Panc1 (cell line): ENCODE measurements at regions not wholly inside any gene's neighbourhood (a gene's known extent, or its start where the extent isn't known, plus 50 kb on each side); places are given as distances from the start of the nearest gene placed in this dataset.

Experiments used
- ATAC-seq: fragments of 200-7000 bp; cut with Tn5 transposase; 2 replicates; pipeline ENCODE4 v1.9.1; 2020; ENCODE audit warnings: mild to moderate bottlenecking, moderate library complexity
- BruUV-seq: library from RNA; stranded (reverse); fragments of 400-500 nt; replicated peaks from 2 replicates; lab custom pipeline; 2021; lab: Mats Ljungman, UMichigan
- CTCF ChIA-PET: fragments of 300-600 bp; sonication (Branson Sonifier 250); formaldehyde crosslinking; loops from one replicate; lab custom pipeline; 2022; ENCODE audit warnings: antibody characterized with exemption; lab: Charles Lee
- POLR2A ChIA-PET: fragments of 300-600 bp; sonication (Branson Sonifier 250); formaldehyde crosslinking; loops from one replicate; lab custom pipeline; 2022; ENCODE audit warnings: antibody characterized with exemption; lab: Charles Lee
- DNase-seq: peaks from one replicate; pipeline ENCODE4 v3.0.0-alpha.2; 2010; ENCODE audit warnings: low read depth, low spot score
- H3K27ac ChIP-seq: 2 replicates; pipeline ENCODE4 v1.5.1; 2011; ENCODE audit warnings: mild to moderate bottlenecking, low read length, inconsistent platforms
- H3K27me3 ChIP-seq: fragments of 200-500 bp; sonication (Bioruptor generic); 2 replicates; pipeline ENCODE4 v1.6.0; 2014; ENCODE audit warnings: low read length, inconsistent platforms; ENCODE audit not compliant: control insufficient read depth, insufficient read depth
- H3K36me3 ChIP-seq: fragments of 200-500 bp; sonication (Bioruptor generic); 2 replicates; pipeline ENCODE4 v1.5.1; 2014; ENCODE audit warnings: inconsistent platforms, mild to moderate bottlenecking, low read length, moderate library complexity; ENCODE audit not compliant: control insufficient read depth, insufficient read depth
- H3K4me1 ChIP-seq: 2 replicates; pipeline ENCODE4 v1.5.1; 2011; ENCODE audit warnings: inconsistent platforms, mild to moderate bottlenecking, low read length, moderate library complexity; ENCODE audit not compliant: control insufficient read depth, insufficient read depth
- H3K4me3 ChIP-seq, 2 experiments: 2 replicates each; pipeline ENCODE4 v1.5.1; 2011 to 2012; ENCODE audit warnings: low read depth in 2 of 2, low read length in 2 of 2, mild to moderate bottlenecking in 2 of 2, inconsistent platforms in 1 of 2, moderate library complexity in 1 of 2
- H3K9me3 ChIP-seq: fragments of 200-500 bp; sonication (Bioruptor generic); 2 replicates; pipeline ENCODE4 v1.5.1; 2014; ENCODE audit warnings: low read depth, mild to moderate bottlenecking, inconsistent platforms, low read length, moderate library complexity; ENCODE audit not compliant: control insufficient read depth, insufficient read depth
- POLR2AphosphoS5 ChIP-seq: IDR thresholded peaks from 2 replicates; pipeline ENCODE4 v1.6.1; 2012; ENCODE audit warnings: mild to moderate bottlenecking, low read depth, low read length, moderate library complexity
- SIN3A ChIP-seq: IDR thresholded peaks from 2 replicates; pipeline ENCODE4 v1.6.1; 2012; ENCODE audit warnings: low read depth, mild to moderate bottlenecking, low read length, moderate library complexity, borderline replicate concordance; ENCODE audit not compliant: insufficient read depth
- TCF7L2 ChIP-seq: IDR thresholded peaks from 2 replicates; pipeline ENCODE4 v1.6.1; 2011; ENCODE audit warnings: mild to moderate bottlenecking, low read depth, low read length, inconsistent platforms
- in situ Hi-C: cut with HindIII; loops from 2 replicates; pipeline ENCODE4 v1.10.0; 2016; ENCODE audit warnings: low sequenced_read_pairs, low pct_unique_long_range_greater_than_20kb
- intact Hi-C: fragments of 100-400 bp; cut with micrococcal nuclease; formaldehyde crosslinking; loops from one replicate; pipeline ENCODE4 v1.10.0; 2022; ENCODE audit not compliant: unreplicated experiment
- TF ChIP-seq, protein P1 (sequence below): fragments of 450-650 bp; IDR thresholded peaks from 2 replicates; pipeline ENCODE4 v1.5.1; 2017; ENCODE audit warnings: mild to moderate bottlenecking
- TF ChIP-seq, protein P2 (sequence below), 2 experiments: IDR thresholded peaks; 2 replicates each; pipeline ENCODE4 v1.6.1; 2011 to 2012; ENCODE audit warnings: low read depth in 2 of 2, control low read depth in 1 of 2, low read length in 1 of 2, mild to moderate bottlenecking in 1 of 2, moderate library complexity in 1 of 2; ENCODE audit not compliant: insufficient read depth in 1 of 2

DNA sequence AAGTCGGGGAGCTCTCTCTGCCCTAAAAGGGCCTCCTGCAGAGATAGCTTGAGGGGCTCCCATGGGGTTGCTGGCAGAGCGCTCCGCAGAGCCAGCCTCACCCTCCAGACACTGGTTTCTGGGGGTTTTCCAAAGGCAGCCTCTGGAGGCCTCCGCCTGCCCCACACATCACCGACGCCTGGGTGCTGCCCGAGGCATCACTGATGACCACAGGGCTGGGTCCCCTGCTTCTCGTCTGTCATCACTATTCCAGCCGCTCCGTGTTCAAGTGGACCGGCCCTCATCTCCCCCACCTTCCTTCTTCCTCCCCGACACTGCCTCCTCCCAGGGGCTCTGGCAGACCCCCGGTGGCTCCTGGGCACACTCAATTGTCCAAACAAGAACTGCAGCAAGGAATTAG, 64.1 kb upstream of the IRX4 start:
- Histone ChIP-seq H3K27me3 (peaks cover 19% of the 10 kb centered on the region), H3K4me3 (no peak overlapping the region), H3K27ac (no peak overlapping the region), H3K36me3 (no peaks in the 10 kb centered on the region), H3K9me3 (no peaks in the 10 kb centered on the region), H3K4me1 (no peaks in the 10 kb centered on the region)
- POLR2A ChIA-PET, result no interaction called here
- TF ChIP-seq, protein P1, sequence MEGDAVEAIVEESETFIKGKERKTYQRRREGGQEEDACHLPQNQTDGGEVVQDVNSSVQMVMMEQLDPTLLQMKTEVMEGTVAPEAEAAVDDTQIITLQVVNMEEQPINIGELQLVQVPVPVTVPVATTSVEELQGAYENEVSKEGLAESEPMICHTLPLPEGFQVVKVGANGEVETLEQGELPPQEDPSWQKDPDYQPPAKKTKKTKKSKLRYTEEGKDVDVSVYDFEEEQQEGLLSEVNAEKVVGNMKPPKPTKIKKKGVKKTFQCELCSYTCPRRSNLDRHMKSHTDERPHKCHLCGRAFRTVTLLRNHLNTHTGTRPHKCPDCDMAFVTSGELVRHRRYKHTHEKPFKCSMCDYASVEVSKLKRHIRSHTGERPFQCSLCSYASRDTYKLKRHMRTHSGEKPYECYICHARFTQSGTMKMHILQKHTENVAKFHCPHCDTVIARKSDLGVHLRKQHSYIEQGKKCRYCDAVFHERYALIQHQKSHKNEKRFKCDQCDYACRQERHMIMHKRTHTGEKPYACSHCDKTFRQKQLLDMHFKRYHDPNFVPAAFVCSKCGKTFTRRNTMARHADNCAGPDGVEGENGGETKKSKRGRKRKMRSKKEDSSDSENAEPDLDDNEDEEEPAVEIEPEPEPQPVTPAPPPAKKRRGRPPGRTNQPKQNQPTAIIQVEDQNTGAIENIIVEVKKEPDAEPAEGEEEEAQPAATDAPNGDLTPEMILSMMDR, result no peak
- no peak for ATAC-seq
- CTCF ChIA-PET, result no interaction called here
- no peak for DNase-seq
- no TSS peak for BruUV-seq
- in situ Hi-C loops, result no loop called here
- intact Hi-C loops, result no loop called here

DNA sequence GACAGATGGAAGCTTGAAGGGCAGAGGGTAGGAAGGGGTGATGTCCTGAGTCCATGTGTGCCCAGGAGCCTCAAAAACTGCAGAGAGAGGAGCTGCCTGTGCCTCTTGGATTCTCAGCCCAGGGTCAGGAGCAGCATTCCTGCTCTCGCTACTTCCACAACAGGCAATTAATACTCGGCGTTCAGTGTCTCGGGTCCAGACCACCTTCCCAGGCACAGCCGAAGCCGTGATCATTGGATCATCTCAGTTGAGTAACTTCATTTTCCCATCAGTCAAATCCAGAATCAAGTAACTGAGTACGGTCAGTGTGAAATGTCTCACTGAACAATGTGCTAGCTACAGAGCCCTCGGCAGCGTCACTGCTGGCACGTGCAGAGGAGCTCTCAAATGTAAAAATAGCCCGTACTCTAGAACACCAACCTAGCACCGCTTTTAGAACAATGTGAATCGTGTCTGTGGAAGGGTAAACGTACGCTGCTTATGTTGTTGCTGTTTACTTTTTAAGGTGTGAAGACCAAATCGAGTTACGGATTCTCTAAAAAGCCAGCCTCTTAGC, 63.5 kb upstream of the IRX4 start:
- in situ Hi-C loops (no loop called here), intact Hi-C loops (no loop called here)
- TF ChIP-seq, protein P1, result no peak
- TF ChIP-seq TCF7L2, result no peak
- TF ChIP-seq POLR2AphosphoS5, result no peak
- TF ChIP-seq SIN3A, result no peak
- TF ChIP-seq, protein P2, sequence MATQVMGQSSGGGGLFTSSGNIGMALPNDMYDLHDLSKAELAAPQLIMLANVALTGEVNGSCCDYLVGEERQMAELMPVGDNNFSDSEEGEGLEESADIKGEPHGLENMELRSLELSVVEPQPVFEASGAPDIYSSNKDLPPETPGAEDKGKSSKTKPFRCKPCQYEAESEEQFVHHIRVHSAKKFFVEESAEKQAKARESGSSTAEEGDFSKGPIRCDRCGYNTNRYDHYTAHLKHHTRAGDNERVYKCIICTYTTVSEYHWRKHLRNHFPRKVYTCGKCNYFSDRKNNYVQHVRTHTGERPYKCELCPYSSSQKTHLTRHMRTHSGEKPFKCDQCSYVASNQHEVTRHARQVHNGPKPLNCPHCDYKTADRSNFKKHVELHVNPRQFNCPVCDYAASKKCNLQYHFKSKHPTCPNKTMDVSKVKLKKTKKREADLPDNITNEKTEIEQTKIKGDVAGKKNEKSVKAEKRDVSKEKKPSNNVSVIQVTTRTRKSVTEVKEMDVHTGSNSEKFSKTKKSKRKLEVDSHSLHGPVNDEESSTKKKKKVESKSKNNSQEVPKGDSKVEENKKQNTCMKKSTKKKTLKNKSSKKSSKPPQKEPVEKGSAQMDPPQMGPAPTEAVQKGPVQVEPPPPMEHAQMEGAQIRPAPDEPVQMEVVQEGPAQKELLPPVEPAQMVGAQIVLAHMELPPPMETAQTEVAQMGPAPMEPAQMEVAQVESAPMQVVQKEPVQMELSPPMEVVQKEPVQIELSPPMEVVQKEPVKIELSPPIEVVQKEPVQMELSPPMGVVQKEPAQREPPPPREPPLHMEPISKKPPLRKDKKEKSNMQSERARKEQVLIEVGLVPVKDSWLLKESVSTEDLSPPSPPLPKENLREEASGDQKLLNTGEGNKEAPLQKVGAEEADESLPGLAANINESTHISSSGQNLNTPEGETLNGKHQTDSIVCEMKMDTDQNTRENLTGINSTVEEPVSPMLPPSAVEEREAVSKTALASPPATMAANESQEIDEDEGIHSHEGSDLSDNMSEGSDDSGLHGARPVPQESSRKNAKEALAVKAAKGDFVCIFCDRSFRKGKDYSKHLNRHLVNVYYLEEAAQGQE (IDR thresholded peaks at IDR 0.05; ENCODE audit: insufficient read depth in 1 of 2, low read depth in 2 of 2, low read length in 1 of 2), result no peak
- no peaks in the 10 kb centered on the region for H3K36me3 ChIP-seq
- H3K4me1 ChIP-seq, result no peaks in the 10 kb centered on the region
- no TSS peak for BruUV-seq
- no peak overlapping the region for H3K27ac ChIP-seq
- no peaks in the 10 kb centered on the region for H3K9me3 ChIP-seq
- H3K27me3 ChIP-seq, result peaks cover 19% of the 10 kb centered on the region
- H3K4me3 ChIP-seq, result no peak overlapping the region
- POLR2A ChIA-PET, result no interaction called here
- ATAC-seq (no peak), DNase-seq (no peak)
- CTCF ChIA-PET, result no interaction called here
